HCT116 (cell line): ENCODE measurements at regions not wholly inside any gene's neighbourhood (a gene's known extent, or its start where the extent isn't known, plus 50 kb on each side); places are given as distances from the start of the nearest gene placed in this dataset.
"Not testable (repeated sequence)": the region's sequence is repeated elsewhere in the genome, so short reads cannot be mapped to it uniquely, and the experiment has no call there.

Experiments
- ATAC-seq: fragments of 200-7000 bp; cut with Tn5 transposase; 2 replicates; pipeline ENCODE4 v1.9.1; 2020; ENCODE audit warnings: mild to moderate bottlenecking, moderate library complexity
- BruUV-seq: library from RNA; stranded (reverse); fragments of 400-500 nt; replicated peaks from 2 replicates; lab custom pipeline; 2021; lab: Mats Ljungman, UMichigan
- CTCF ChIA-PET: fragments of 300-600 bp; sonication (Branson Sonifier 250); formaldehyde crosslinking; loops from one replicate; lab custom pipeline; 2021; ENCODE audit warnings: antibody characterized with exemption; lab: Charles Lee
- POLR2A ChIA-PET: fragments of 300-600, 350-600 bp; sonication (Branson Sonifier 250); formaldehyde crosslinking; loops from one replicate; lab custom pipeline; 2021; ENCODE audit warnings: antibody characterized with exemption; lab: Charles Lee
- RAD21 ChIA-PET, 2 experiments: fragments of 300-600 bp; sonication (Branson Sonifier 250); formaldehyde crosslinking; loops; one replicate each; lab custom pipeline; 2023; ENCODE audit warnings: low total read pairs in 2 of 2; ENCODE audit not compliant: uncharacterized antibody in 2 of 2, unreplicated experiment in 2 of 2, low non-redundant PET in 1 of 2; lab: Charles Lee
- DNase-seq: peaks from one replicate; pipeline ENCODE4 v3.0.0-alpha.2; 2010; ENCODE audit warnings: low read depth, low spot score
- H2AFZ ChIP-seq: fragments of 200-600 bp; shearing (Covaris generic), sonication (generic); 2 replicates; pipeline ENCODE4 v1.6.1; 2017; ENCODE audit warnings: low read depth, mixed run types, mixed read lengths, antibody characterized with exemption, low read length; ENCODE audit not compliant: poor library complexity, severe bottlenecking
- H3K27ac ChIP-seq: 2 replicates; pipeline ENCODE4 v1.5.1; 2012; ENCODE audit warnings: low read depth, low read length
- H3K27me3 ChIP-seq: fragments of 200-600 bp; sonication (generic); 2 replicates; pipeline ENCODE4 v1.6.1; 2016; ENCODE audit warnings: mixed run types, low read length, mixed read lengths; ENCODE audit not compliant: insufficient read depth
- H3K36me3 ChIP-seq, 2 experiments: fragments of 200-500 bp in 1 of 2; fragments of 200-600 bp in 1 of 2; sonication (Bioruptor generic) in 1 of 2; sonication (generic) in 1 of 2; 2 replicates each; pipeline versions ENCODE4 v1.5.1 to v1.6.1; 2014 to 2016; ENCODE audit warnings: low read length in 2 of 2, inconsistent platforms in 1 of 2, mixed read lengths in 1 of 2, mixed run types in 1 of 2; ENCODE audit not compliant: insufficient read depth in 2 of 2, control insufficient read depth in 1 of 2
- H3K4me1 ChIP-seq, 2 experiments: fragments of 200-600 bp in 1 of 2; sonication (generic) in 1 of 2; 2 replicates each; pipeline versions ENCODE4 v1.5.1 to v1.6.1; 2012 to 2017; ENCODE audit warnings: low read length in 2 of 2, inconsistent platforms in 1 of 2, mild to moderate bottlenecking in 1 of 2, mixed read lengths in 1 of 2, mixed run types in 1 of 2, moderate library complexity in 1 of 2; ENCODE audit not compliant: insufficient read depth in 2 of 2, control insufficient read depth in 1 of 2
- H3K4me2 ChIP-seq: fragments of 200-600 bp; sonication (generic); 2 replicates; pipeline ENCODE4 v1.6.1; 2017; ENCODE audit warnings: mixed run types, low read length, mixed read lengths
- H3K4me3 ChIP-seq, 2 experiments: fragments of 200-600 bp in 1 of 2; sonication (generic) in 1 of 2; replicated peaks in 1 of 2; 2 replicates each; pipeline ENCODE4 v1.5.1; 2011 to 2016; ENCODE audit warnings: low read length in 2 of 2, control low read depth in 1 of 2, low read depth in 1 of 2, mild to moderate bottlenecking in 1 of 2, mixed read lengths in 1 of 2, mixed run types in 1 of 2
- H3K79me2 ChIP-seq: fragments of 200-600 bp; sonication (generic); 2 replicates; pipeline ENCODE4 v1.6.1; 2017; ENCODE audit warnings: mild to moderate bottlenecking, mixed run types, low read length, moderate library complexity, mixed read lengths; ENCODE audit not compliant: insufficient read depth
- H3K9ac ChIP-seq: fragments of 200-600 bp; sonication (generic); 2 replicates; pipeline ENCODE4 v1.6.1; 2016; ENCODE audit warnings: low read length, mixed read lengths
- H3K9me2 ChIP-seq: fragments of 200-600 bp; sonication (generic), shearing (Covaris generic); 2 replicates; pipeline ENCODE4 v1.6.1; 2017; ENCODE audit warnings: mixed run types, mild to moderate bottlenecking, moderate library complexity; ENCODE audit not compliant: insufficient read depth
- H3K9me3 ChIP-seq, 2 experiments: fragments of 200-500 bp in 1 of 2; fragments of 200-600 bp in 1 of 2; sonication (Bioruptor generic) in 1 of 2; sonication (generic) in 1 of 2; 2 replicates each; pipeline ENCODE4 v1.6.1; 2014 to 2017; ENCODE audit warnings: low read length in 2 of 2, mixed read lengths in 2 of 2, inconsistent platforms in 1 of 2, low read depth in 1 of 2, mild to moderate bottlenecking in 1 of 2, mixed run types in 1 of 2, moderate library complexity in 1 of 2; ENCODE audit not compliant: control insufficient read depth in 1 of 2, insufficient read depth in 1 of 2
- H4K20me1 ChIP-seq: fragments of 200-600 bp; sonication (generic), shearing (Covaris generic); 2 replicates; pipeline ENCODE4 v1.6.1; 2017; ENCODE audit warnings: mixed run types, mild to moderate bottlenecking, moderate library complexity; ENCODE audit not compliant: insufficient read depth
- CEBPB ChIP-seq: IDR thresholded peaks from 2 replicates; pipeline ENCODE4 v1.6.1; 2012; ENCODE audit warnings: low read depth
- EZH2 ChIP-seq: fragments of 200-600 bp; sonication (generic); IDR thresholded peaks from 2 replicates; pipeline ENCODE4 v1.6.1; 2017; ENCODE audit warnings: antibody characterized with exemption, mixed run types
- EZH2phosphoT487 ChIP-seq: fragments of 200-600 bp; IDR thresholded peaks from 2 replicates; pipeline ENCODE4 v1.6.1; 2018; ENCODE audit warnings: antibody characterized with exemption, borderline replicate concordance
- ZNF274 ChIP-seq: fragments of 200-500 bp; sonication (Bioruptor generic); IDR thresholded peaks from 2 replicates; pipeline ENCODE4 v1.6.1; 2014; ENCODE audit warnings: mild to moderate bottlenecking, low read depth, low read length, inconsistent platforms
- intact Hi-C: fragments of 100-400 bp; cut with micrococcal nuclease; formaldehyde crosslinking; loops from 2 replicates; pipeline ENCODE4 v1.10.0; 2022
- TF ChIP-seq, protein P1 (sequence below): IDR thresholded peaks from 2 replicates; pipeline ENCODE4 v1.6.1; 2012; ENCODE audit warnings: low read depth

DNA sequence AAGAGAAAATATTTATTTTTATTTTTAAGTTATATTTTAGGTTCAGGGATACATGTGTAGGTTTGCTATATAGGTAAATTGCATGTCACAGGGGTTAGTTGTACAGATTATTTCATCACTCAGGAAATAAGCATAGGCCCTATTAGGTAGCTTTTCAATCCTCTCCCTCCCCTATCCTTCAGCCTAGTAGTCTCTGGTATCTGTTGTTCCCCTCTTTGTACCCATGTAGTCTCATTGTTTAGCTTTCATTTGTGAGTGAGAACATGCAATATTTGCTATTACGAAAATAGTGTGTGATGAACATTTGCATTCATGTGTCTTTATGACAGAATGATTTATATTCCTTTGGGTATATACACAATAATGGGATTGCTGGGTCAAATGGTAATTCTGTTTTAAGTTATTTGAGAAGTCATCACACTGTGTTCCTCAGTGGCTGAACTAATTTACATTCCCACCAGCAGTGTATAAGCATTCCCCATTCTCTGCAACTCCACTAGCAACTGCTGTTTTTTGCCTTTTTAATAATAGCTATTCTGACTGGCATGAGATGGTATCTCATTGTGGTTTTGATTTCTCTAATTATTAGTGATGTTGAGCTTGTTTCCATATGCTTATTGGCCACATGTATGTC, 863.3 kb downstream of the TTLL7 start:
- not testable (repeated sequence) for DNase-seq

DNA sequence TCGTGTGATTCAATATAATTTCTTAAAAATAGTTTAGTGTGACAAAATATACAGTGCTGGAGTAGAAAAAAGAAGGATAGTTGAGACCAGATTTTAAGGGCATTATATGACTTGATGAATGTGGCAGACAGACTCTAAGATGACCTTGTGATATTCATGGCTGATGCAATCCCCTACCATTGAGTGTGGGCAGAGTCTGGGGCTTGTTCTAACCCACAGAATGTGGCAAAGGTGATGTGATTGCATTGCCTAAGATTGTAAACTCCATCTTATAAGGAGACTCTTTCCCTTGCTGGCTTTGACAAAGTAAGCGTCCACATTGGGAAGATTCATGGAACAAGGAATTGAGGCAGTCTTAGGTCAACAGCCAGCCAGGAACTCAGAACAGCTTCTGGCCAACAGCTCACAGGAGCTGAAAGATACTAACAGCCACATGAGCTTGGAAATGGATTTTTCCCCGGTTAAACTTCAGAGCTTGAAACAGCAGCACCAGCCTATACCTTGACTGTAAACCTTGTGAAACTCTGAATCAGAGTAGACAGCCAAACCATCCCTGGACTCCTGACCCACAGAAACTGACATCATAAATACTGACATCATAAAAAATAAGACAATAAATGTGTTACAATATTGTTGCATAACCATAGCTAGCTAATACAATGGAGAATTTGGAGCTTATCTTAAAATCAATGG, 864.5 kb downstream of the TTLL7 start:
- H3K4me1 ChIP-seq, H2AFZ ChIP-seq, H3K9me3 ChIP-seq, H3K36me3 ChIP-seq, RAD21 ChIA-PET, H3K27ac ChIP-seq, BruUV-seq, CTCF ChIA-PET, POLR2A ChIA-PET, H3K4me3 ChIP-seq, H3K27me3 ChIP-seq, intact Hi-C loops, H3K79me2 ChIP-seq, H3K9ac ChIP-seq, ATAC-seq, DNase-seq, H4K20me1 ChIP-seq, H3K9me2 ChIP-seq, H3K4me2 ChIP-seq: not testable (repeated sequence)

More for the DNA sequence above, 863.3 kb downstream of the TTLL7 start:
- intact Hi-C loops, H3K79me2 ChIP-seq, H3K9ac ChIP-seq, H3K36me3 ChIP-seq, BruUV-seq, CTCF ChIA-PET, H3K9me3 ChIP-seq, H3K4me2 ChIP-seq, RAD21 ChIA-PET, H3K4me1 ChIP-seq, POLR2A ChIA-PET, H3K4me3 ChIP-seq, H3K27me3 ChIP-seq, H4K20me1 ChIP-seq, H3K27ac ChIP-seq, H2AFZ ChIP-seq, ATAC-seq, H3K9me2 ChIP-seq: not testable (repeated sequence)

DNA sequence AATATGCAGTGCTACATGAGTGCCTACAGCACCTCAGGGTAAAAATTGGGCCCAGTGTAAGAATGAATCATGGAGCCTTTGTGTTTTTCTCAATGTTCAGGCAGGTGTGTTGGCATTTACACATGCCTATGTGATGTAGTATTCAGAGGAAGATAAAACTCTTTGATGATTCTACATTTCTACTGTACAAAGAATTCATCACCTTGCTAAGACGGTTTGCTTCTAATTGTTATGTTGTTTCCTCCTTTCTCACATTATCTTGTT, 867.3 kb downstream of the TTLL7 start:
- DNase-seq (no peak), ATAC-seq (no peak)
- no TSS peak for BruUV-seq
- intact Hi-C loops, result no loop called here
- Histone ChIP-seq H3K27me3 (no peaks in the 10 kb centered on the region), H2AFZ (no peak overlapping the region), H3K9ac (no peak overlapping the region), H3K4me2 (no peak overlapping the region), H3K4me1 (no peaks in the 10 kb centered on the region), H4K20me1 (no peaks in the 10 kb centered on the region), H3K27ac (no peak overlapping the region), H3K9me2 (no peaks in the 10 kb centered on the region), H3K36me3 (no peaks in the 10 kb centered on the region), H3K9me3 (no peaks in the 10 kb centered on the region; a peak in 1 of 4 replicates), H3K4me3 (no peak overlapping the region), H3K79me2 (no peaks in the 10 kb centered on the region)
- TF ChIP-seq, protein P1, sequence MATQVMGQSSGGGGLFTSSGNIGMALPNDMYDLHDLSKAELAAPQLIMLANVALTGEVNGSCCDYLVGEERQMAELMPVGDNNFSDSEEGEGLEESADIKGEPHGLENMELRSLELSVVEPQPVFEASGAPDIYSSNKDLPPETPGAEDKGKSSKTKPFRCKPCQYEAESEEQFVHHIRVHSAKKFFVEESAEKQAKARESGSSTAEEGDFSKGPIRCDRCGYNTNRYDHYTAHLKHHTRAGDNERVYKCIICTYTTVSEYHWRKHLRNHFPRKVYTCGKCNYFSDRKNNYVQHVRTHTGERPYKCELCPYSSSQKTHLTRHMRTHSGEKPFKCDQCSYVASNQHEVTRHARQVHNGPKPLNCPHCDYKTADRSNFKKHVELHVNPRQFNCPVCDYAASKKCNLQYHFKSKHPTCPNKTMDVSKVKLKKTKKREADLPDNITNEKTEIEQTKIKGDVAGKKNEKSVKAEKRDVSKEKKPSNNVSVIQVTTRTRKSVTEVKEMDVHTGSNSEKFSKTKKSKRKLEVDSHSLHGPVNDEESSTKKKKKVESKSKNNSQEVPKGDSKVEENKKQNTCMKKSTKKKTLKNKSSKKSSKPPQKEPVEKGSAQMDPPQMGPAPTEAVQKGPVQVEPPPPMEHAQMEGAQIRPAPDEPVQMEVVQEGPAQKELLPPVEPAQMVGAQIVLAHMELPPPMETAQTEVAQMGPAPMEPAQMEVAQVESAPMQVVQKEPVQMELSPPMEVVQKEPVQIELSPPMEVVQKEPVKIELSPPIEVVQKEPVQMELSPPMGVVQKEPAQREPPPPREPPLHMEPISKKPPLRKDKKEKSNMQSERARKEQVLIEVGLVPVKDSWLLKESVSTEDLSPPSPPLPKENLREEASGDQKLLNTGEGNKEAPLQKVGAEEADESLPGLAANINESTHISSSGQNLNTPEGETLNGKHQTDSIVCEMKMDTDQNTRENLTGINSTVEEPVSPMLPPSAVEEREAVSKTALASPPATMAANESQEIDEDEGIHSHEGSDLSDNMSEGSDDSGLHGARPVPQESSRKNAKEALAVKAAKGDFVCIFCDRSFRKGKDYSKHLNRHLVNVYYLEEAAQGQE, result no peak
- no peak for TF ChIP-seq CEBPB
- TF ChIP-seq EZH2, result no peak
- TF ChIP-seq EZH2phosphoT487, result no peak
- TF ChIP-seq ZNF274, result no peak
- POLR2A ChIA-PET, result no interaction called here
- CTCF ChIA-PET, result no interaction called here
- RAD21 ChIA-PET, result no interaction called here
